ENCODE measurements at regions not wholly inside any gene's neighbourhood (a gene's known extent, or its start where the extent isn't known, plus 50 kb on each side); places are given as distances from the start of the nearest gene placed in this dataset.

DNA sequence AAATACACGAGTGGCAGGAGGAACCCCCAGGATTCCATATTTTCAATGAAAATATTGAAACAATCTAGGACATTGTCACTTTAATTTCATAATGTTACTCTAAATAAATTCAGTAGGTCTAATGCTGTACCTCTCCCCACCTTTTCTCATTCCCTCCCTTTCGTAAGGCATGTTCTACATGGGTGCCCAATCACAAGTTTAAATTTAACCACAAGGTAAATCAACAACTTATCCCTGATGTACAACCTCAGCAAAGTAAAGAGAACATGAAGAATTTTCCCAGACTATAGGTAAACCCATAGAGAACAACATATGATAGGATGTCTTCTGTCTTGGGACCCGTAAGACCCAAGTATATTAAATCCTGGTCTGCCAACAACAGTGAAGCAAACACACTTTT is 53.2 kb upstream of the MITF start:
- Histone ChIP-seq H3K27ac (ENCODE audit: low read length) (no peak overlapping the region), H4K20me1 (ENCODE audit: insufficient read depth) (no peaks in the 10 kb centered on the region), H3K9me3 (ENCODE audit: low read length) (no peaks in the 10 kb centered on the region), H3F3A (ENCODE audit: insufficient read depth, low read length, poor library complexity, severe bottlenecking) (no peaks in the 10 kb centered on the region), H3K36me3 (ENCODE audit: insufficient read depth, low read length) (no peaks in the 10 kb centered on the region), H3K4me3 (ENCODE audit: low read length) (no peak overlapping the region), H3K27me3 (ENCODE audit: insufficient read depth, low read depth, low read length) (no peaks in the 10 kb centered on the region), H3K9me2 (ENCODE audit: insufficient read depth, low read length) (no peaks in the 10 kb centered on the region), H3K79me2 (replicated peaks; ENCODE audit: insufficient read depth, low read length) (no peaks in the 10 kb centered on the region), H2AFZ (ENCODE audit: low read depth, low read length) (no peak overlapping the region), H3K9ac (ENCODE audit: low read length) (no peak overlapping the region), H3K4me2 (ENCODE audit: low read length) (no peak overlapping the region)
- TF ChIP-seq CTCF (IDR thresholded peaks at IDR 0.05; ENCODE audit: poor library complexity, severe bottlenecking): no peak
- TF ChIP-seq, protein P1, sequence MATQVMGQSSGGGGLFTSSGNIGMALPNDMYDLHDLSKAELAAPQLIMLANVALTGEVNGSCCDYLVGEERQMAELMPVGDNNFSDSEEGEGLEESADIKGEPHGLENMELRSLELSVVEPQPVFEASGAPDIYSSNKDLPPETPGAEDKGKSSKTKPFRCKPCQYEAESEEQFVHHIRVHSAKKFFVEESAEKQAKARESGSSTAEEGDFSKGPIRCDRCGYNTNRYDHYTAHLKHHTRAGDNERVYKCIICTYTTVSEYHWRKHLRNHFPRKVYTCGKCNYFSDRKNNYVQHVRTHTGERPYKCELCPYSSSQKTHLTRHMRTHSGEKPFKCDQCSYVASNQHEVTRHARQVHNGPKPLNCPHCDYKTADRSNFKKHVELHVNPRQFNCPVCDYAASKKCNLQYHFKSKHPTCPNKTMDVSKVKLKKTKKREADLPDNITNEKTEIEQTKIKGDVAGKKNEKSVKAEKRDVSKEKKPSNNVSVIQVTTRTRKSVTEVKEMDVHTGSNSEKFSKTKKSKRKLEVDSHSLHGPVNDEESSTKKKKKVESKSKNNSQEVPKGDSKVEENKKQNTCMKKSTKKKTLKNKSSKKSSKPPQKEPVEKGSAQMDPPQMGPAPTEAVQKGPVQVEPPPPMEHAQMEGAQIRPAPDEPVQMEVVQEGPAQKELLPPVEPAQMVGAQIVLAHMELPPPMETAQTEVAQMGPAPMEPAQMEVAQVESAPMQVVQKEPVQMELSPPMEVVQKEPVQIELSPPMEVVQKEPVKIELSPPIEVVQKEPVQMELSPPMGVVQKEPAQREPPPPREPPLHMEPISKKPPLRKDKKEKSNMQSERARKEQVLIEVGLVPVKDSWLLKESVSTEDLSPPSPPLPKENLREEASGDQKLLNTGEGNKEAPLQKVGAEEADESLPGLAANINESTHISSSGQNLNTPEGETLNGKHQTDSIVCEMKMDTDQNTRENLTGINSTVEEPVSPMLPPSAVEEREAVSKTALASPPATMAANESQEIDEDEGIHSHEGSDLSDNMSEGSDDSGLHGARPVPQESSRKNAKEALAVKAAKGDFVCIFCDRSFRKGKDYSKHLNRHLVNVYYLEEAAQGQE (IDR thresholded peaks at IDR 0.05; ENCODE audit: borderline replicate concordance): no peak
- TF ChIP-seq EP300 (conservative IDR thresholded peaks at IDR 0.05; ENCODE audit: poor library complexity, severe bottlenecking): no peak
- TF ChIP-seq RAD21 (conservative IDR thresholded peaks at IDR 0.05): no peak
- no peak for TF ChIP-seq SMC3 (conservative IDR thresholded peaks at IDR 0.05; ENCODE audit: poor library complexity)

DNA sequence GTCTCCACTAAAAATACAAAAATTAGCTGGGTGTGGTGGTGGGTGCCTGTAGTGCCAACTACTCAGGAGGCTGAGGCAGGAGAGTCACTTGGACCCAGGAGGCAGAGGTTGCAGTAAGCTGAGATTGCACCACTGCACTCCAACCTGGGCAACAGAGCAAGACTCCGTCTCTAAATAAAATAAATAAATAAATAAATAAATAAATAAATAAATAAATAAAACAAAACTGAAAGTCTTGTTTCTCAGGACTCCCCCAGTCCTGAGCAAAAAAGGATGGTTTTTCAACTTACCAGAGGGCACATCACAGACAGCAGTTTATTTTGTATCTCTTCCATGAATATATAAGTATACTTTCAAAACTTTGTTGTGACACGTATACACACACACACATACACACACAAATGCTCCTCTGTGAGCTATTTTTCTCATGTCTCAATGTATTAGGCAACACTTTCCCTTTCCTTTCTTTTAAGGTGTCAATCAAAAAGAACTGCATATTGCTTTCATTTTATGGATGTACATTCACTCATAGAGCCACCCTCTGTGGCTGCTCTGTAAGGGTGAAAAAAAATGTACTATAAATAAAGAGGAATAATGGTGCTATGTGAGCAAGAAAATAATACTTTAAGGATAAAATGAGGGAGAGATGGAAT is 54.8 kb upstream of the MITF start:
- Histone ChIP-seq H3K79me2 (replicated peaks; ENCODE audit: insufficient read depth, low read length) (no peaks in the 10 kb centered on the region), H3K4me2 (ENCODE audit: low read length) (no peak overlapping the region), H2AFZ (ENCODE audit: low read depth, low read length) (no peak overlapping the region), H3F3A (ENCODE audit: insufficient read depth, low read length, poor library complexity, severe bottlenecking) (no peaks in the 10 kb centered on the region), H3K27me3 (ENCODE audit: insufficient read depth, low read depth, low read length) (no peaks in the 10 kb centered on the region), H3K36me3 (ENCODE audit: insufficient read depth, low read length) (no peaks in the 10 kb centered on the region), H3K4me3 (ENCODE audit: low read length) (no peak overlapping the region), H3K9me3 (ENCODE audit: low read length) (no peaks in the 10 kb centered on the region), H3K9ac (ENCODE audit: low read length) (no peak overlapping the region), H4K20me1 (ENCODE audit: insufficient read depth) (no peaks in the 10 kb centered on the region), H3K27ac (ENCODE audit: low read length) (no peak overlapping the region), H3K9me2 (ENCODE audit: insufficient read depth, low read length) (no peaks in the 10 kb centered on the region)
- TF ChIP-seq CTCF (IDR thresholded peaks at IDR 0.05; ENCODE audit: poor library complexity, severe bottlenecking) (no peak), POLR2AphosphoS5 (IDR thresholded peaks at IDR 0.05) (no peak), TAF1 (IDR thresholded peaks at IDR 0.05; ENCODE audit: low read depth) (no peak), RAD21 (conservative IDR thresholded peaks at IDR 0.05) (no peak), SMC3 (conservative IDR thresholded peaks at IDR 0.05; ENCODE audit: poor library complexity) (no peak), EZH2 (IDR thresholded peaks at IDR 0.05; ENCODE audit: borderline replicate concordance, insufficient read depth, low read length, poor library complexity, severe bottlenecking) (no peak), EP300 (conservative IDR thresholded peaks at IDR 0.05; ENCODE audit: poor library complexity, severe bottlenecking) (no peak), MXI1 (conservative IDR thresholded peaks at IDR 0.05; ENCODE audit: poor library complexity, severe bottlenecking) (no peak)
- TF ChIP-seq, protein P1 (IDR thresholded peaks at IDR 0.05; ENCODE audit: borderline replicate concordance): no peak

Data from neural cell (in vitro differentiated cells).